ENCODE measurements at regions not wholly inside any gene's neighbourhood (a gene's known extent, or its start where the extent isn't known, plus 50 kb on each side); places are given as distances from the start of the nearest gene placed in this dataset.

DNA sequence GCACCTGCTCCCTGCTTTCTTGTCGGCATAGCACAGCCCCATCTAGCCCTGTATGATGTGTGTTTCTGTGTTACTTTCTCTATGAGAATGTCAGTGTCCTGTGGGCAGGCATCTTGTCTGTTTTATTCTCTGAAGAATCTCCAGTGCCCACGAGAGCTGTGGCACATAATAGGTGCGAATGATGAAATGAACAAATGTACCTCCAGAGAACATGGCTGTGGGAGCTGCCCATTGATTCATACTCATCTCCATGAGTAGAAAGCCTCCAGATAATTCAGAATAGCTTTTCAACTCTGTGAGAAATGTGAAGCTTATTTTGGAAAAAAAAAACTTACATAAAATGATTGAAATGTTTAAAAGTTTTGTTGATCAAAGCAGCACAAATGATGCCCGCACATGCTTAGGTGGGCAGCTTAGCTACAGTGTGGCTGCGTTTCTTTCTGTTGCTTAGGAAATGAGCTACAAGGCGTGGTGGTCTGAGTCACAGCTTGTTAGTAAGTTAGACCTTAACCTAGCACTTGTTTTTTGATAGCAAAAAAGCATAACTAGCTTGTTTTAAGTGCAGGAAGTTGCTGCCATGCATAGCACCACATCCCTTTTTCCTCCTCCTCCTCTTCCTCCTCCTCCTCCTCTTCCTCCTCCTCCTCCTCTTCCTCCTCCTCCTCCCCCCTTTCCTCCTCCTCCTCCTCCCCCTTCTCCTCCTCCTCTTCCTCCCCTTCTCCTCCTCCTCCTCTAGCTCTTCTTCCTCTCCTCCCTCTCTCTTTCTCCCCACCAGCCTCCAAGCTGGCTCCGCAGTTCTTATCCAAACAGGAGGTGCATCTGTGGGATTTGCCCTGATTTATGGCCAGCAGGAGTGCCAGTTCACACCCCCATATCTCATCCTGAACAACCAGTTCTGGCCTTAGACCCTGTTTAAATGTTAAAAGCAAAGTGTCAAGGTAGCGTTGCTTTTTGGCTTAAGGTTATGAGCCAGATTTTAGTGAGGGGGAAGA, 221.5 kb downstream of the IRF8 start:
- DNase-seq, result no peak

DNA sequence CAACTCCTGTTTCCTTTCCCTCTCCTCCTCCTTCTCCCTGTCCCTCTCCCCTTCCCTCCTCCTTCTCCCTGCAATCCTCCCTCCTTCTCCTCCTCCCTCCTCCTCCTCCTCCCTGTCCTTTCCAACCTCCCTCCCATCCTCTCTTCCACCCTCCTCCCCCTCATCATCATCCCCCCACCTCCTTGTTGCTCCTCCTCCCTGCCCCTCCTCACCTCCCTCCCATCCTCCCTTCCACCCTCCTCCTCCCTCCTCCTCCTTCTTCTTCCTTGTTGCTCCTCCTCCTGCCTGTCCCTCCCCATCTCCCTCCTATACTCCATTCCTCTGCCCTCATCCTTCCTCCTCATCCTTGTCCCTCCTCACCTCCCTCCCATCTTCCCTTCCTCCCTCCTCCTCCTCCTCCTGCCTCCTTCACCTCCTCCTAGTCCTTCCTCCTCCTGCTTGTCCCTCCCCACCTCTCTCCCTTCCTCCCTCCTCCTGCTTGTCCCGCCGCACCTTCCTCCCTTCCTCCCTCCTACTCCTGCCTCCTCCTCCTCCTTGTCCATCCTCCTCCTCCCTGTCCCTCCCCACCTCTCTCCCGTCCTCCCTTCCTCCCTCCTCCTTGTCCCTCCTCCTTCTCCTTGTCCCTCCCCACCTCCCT, 222.5 kb downstream of the IRF8 start:
- DNase-seq, result no peak

DNA sequence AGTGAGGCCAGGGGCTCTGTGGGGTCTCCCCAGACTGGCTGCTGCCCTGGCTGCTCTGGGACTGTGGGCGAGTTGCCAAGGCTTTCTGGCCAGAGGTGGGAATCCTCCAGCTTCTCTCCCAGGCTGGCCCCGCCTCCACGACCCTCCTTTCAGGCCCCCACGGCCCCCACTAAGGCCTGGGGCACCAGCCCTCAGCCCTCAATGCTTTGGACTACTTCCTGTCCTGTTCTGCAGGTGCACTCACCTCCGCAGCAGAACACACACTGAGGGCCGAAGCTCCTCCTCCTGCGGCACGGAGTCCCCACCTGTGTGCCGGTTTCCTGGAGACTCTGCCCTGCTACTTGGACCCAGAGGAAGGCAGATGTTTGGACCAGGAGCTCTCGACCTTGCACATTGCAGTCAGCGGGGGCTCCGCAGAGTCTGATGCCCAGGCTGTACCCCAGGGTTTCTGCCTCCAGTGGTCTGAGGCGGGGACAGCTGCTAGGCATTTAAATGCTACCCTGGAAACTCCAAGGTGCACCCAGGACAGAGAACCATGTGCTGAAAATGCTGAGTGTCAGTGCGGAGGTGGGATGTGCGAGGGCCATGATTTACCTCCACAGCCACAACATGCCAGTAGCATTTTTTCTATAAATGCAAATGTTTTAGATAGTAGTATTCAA, 223.8 kb downstream of the IRF8 start:
- DNase-seq, result no peak

DNA sequence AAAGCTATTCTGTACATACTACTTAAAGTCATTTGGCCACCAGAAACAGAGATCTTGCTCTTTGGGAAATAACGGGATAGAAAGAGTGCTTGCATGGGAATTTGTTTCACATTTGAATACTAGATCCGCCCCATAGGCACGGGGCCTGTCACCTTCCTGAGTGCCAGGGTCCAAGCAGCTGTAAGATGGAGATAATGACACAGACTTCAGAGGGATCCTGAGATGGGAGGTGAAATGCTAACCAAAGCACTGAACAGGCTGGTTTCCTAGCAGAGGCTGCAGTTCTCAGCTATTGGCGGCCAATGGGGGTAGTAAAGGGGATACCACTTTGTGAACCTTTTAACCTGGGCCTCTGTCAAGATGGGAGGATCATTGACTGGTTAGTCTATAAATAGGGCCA, 225.4 kb downstream of the IRF8 start:
- no peak for DNase-seq

DNA sequence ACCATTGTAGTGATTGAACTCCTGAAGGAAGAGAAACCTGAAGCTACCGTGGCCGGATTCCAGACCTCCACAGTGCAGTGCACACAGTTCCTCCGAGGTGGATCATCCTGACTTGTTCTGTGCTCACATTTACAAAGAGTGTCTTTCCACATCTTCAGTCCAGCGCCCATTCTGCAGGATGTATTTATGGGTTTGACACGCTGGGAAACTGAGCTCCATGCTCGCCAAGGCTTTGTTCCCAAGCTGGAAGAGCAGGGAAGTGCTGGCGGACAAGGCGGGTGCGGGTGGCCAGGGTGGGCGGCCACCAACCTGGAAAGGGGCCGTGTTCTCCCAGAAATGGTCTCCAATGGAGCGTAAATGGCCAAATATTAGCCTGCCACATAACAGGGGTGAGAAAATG, 227.9 kb downstream of the IRF8 start:
- DNase-seq, result no peak

DNA sequence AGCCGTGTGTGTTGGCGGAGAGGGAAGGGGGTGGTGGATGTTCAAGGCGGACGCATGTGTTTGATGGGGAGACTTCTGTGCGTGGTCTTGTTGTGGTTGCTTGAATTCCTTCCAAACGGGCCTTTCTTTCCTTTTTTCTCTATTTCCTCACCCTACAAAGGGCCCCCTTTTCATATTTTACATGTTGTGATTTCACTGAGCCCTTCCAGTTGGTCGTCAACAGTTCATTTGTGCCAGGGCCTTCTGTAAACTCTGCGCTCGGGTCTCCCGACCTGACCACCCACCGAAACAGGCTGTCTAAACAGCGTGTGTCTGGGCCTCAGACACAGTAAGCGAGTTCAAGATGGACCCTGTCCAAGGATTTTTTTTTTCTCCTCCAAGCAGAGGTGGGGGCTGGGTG, 228.4 kb downstream of the IRF8 start:
- no peak for DNase-seq

DNA sequence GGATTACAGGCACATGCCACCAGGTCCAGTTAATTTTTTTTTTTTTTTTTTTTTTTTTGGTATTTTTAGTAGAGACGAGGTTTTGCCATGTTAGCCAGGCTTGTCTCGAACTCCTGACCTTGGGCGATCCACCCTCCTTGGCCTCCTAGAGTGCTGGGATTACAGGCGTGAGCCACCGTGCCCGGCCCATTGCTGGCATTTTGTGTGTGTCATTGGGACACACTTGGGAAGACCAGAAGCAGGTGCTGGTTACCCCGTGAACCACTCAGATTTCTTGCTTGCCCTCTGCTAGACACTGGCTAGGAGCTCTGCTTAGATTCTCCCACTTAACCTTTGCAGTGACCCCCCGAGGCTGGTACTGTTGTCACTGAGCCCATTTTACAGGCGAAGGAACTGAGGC, 229.3 kb downstream of the IRF8 start:
- DNase-seq, result no peak

DNA sequence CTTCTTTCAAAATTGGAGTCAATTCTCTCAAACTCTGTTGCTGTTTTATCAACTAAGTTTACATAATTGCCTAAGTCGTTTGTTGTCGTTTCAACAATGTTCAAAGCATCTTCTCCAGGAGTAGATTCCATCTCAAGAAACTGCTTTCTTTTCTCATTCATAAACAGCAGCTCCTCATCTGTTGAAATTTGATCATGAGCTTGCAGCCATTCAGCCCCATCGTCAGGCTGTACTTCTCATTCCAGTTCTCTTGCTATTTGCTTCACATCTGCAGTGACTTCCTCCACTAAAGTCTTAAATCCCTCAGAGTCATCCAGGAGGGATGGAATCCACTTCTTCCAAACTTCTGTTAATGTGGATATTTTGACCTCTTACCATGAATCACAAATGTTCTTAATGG, 230.6 kb downstream of the IRF8 start:
- no peak for DNase-seq

DNA sequence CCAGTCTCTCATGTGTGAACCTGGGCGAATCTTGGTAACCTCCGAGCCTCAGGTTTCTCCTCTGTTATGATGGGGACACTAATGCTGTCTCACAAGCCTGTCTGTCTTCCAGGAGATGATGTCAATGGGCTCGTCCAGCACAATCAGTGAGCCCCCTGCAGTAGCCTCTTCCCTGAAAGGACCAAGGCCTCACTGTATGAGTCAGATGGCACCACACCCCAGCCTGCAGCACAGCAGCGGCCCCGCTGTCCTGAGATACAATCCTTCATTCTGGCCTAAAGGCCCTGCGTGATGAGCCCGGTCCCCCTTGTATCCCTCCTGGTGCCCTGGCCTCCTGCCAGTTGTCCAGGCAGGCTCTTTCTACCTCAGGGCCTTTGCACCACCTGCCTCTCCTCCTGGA, 234.4 kb downstream of the IRF8 start:
- no peak for DNase-seq

DNA sequence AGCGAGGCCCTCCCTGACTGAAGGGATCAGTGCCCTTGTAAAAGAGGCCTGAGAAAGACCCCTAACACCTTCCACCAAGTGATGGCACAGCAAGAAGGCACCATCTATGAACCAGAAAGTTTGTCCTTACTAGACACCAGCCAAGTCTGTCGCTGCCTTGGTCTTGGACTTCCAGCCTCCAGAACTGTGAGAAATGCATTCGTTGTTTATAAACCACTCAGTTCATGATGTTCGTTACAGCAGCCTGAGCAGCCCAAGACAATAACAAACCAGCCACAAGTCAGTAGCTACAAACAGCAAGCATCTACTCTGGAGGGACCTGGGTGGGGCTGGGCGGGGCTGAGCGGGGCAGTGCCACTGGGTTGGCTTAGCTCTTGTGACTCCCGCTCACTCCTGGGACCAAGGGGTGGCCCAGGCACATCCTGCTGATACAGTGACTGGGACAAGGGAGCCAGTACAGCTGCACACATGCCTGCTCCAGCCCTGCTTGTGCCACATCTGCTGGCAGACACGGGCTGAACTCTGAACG, 234.9 kb downstream of the IRF8 start:
- DNase-seq, result no peak

DNA sequence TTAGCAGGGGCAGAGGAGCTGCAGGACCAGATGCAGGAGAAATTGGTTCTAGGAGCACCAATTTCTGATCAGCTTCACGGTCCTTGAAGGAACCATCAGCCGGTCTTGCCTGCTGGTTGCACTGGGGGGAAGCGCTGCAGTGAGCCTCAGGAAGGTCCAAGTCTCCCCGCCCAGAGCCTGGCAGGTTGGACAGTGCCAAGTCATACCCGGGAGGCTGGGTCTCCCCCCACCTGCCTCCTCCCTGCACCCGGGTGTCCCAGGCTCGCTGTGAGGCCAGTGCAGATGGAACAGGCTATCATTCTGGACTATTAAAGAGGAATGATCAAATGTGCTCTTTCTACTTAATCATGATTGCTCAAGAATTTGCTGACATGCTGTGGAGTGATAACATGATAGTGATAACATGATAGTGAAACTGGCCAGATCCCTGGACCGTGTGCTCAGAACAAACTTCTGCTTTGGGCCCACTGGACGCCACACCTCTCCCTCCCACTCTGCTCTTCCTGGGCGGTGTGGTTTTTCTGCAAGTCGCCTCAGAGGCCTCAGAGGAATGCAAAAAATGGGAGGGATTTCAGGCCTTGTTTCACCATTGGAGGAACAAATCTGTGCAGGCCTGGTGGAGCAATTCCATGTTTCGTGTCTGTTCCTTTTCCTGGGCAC, 236.0 kb downstream of the IRF8 start:
- no peak for DNase-seq

DNA sequence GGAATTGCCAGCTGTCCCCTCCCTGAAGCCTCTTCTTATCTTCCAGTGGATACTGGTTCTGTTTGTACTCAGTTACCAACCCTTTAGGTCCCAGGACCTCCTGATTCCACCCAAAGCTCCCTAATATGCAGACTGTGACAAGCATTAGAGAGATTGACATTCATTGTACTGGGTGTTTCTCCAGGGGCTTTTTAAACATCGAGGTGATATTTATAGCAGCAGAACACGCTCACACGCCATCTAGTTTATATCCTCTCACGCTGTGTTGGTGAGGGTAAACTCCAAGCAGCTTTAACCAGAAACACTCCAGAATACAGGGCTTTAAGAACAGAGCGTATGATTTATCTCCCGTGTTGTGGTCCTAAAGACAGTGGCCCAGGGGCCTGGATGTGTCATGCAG, 238.4 kb downstream of the IRF8 start:
- DNase-seq, result no peak

DNA sequence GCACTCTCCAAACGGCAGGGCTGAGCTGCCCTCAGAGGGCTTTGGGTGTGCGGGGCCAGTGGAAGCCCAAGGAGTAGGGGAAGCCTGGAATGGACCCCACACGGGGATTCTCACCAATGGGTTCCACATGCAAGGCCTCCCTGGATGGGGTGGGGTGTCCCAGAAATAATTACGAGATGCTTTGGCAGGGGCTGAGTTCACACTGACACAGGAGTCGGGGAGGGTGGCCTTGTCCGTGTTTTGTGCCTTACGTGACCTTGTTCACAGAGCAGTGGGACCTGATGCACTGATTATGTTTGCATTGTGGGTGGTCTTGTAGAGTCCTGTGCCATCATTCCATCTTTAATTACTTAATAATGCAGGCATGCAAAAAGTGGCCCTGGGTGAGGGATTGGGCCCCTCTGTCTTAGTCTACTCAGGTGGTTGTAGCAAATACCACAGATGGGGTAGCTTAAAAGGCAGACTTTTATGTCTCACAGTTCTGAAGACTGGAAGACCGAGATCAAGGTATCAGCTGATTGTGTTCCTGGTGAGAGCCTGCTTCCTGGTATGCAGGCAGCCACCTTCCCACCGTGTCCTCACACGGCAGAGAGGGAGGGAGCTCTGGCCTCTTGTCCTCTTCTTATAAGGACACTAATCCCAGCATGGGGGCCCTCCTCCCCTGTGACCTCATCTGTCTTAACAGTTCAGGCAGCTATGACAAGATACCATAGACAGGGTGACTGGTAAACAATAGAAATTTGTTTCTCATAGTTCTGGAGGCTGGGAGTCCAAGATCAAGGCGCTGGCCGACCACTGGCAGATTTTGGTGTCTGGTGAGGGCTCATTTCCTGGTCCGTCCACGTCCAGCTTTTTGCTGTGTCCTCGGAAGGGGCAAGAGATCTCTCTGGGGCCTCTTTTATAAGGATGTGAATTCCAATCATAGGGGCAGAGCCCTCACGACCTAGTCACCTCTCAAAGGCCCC, 239.4 kb downstream of the IRF8 start:
- no peak for DNase-seq

DNA sequence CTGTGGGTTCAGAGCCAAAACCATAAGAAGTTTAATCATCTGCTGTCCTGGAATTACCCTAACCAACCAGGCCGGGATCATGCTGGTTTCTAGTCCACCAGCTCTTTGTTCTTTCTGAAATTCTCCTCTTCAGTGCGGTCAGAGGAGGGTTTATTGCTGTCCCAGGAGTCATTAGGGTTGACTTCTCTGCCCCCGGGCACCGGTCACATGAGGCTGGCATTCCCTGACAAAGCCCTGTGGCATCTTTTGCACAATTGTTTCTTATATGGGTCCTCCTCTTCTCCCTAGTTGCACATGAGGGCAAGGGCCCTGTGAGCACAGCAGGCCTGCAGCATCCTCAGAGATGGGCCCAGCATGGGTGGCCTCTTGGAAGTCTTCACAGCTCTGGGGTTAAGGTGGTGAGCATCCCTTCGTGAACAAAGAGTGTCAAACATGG, 243.9 kb downstream of the IRF8 start:
- no peak for DNase-seq

DNA sequence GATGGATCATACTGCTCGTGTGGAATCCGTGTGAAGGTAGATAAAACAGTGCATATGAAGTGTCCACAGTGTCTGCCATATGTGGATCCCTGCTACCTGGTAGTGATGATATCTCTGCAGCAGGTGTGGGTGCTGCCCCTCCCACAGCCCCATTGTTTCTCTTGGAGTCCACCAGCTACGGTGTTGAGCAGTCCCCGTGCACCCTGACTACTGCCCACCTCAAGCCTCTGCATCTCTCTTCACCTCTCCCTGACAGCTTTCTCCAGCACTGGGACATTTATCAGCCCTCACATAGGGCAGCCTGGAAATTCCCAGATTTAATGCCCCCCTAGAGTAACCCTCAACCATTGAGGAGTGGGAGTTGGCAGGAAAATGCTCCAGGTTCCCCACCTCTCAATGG, 244.7 kb downstream of the IRF8 start:
- no peak for DNase-seq

DNA sequence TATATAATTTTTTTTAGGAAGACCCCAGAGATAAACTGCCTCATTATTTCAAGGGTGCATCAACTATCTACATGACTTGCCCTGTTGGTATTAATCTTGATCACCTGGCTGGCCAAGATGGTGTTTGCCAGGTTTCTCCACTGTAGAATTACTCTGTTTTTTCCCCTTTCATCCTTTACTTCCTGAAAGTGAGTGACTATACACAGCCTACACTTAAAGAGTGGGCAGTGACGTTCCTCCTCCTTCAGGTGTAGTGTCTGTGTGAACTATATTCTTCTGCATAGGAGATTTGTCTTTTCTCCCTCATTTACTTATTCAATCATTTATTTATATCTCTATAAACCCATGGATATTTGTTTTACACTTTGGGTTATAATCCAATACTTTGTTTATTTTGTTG, 246.7 kb downstream of the IRF8 start:
- DNase-seq, result no peak

DNA sequence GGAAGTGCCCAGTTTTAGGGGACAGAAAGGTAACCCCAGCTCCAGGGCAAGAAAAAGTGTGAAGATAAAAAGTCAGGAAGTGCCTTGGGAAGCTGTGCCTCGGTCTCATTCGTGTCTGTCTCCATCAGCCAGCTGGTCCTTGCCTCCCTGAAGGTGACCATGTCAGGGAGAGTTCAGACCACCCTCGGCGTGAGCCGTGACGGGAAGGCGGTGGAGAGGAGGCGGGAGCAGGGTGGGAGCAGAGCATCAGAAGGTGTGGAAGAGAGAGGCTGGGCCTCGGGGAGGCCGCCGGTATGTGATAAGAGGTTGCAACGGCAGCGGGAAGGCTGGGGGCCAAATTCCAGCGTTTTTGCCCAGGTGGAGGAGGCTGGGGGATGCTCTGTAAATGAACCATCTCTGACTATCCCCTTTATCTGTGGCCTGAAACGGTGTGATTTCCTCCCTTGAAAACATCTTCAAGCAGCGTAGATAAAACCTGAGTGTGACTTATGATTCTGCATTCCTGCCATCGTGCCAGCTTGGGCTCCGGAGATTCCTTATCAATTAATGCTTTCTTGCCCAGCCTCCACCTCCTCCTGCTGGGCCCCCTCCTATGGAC, 251.8 kb downstream of the IRF8 start:
- no peak for DNase-seq

DNA sequence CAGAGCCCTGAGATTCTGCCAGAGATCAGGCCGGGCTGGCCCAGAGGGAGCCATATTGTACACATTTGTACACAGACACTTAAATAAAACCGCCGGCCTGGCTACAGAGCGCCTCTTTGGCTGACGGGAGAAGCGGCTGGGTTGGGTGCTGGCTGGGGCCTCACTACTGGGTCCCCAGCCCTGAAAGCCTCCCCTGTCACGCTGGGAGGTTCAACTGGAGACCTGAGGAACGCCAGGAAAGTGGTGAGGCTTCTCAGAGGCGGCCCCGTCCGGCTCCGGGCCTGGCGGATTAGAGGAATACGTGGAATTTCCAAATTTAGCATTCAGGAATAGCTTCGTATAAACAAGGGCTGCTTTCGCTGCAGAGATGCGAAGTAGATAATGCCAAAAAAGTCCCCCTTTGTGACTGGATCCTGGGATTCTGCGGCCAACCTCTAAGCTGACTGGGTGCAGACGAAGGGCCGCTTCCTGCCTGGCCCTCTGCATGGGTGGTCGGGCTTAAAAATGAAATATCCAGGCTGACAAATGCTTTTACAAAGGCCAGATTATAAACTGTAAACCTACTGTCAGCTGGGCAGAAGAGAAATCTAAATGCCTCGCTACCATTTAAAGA, 252.4 kb downstream of the IRF8 start:
- DNase-seq, result no peak

DNA sequence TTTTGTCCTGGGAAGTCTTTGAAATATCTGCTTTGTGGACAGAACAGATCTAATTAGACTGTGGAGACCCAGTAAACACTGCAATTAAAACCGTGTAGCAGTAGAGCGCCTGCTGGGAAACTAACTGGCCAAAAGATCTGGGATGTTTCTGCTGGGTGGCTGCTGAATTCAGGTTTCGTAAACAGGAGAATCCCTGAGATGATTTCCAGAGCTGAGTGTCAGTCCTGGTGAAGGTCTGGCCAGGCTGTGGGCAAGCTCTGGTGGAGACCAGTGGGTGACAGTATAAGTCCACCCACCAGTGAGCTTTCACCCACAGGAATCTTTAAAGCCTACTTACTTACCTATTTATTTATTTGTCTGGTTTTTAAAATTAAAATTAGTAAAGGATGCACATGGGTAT, 257.2 kb downstream of the IRF8 start:
- DNase-seq, result no peak

DNA sequence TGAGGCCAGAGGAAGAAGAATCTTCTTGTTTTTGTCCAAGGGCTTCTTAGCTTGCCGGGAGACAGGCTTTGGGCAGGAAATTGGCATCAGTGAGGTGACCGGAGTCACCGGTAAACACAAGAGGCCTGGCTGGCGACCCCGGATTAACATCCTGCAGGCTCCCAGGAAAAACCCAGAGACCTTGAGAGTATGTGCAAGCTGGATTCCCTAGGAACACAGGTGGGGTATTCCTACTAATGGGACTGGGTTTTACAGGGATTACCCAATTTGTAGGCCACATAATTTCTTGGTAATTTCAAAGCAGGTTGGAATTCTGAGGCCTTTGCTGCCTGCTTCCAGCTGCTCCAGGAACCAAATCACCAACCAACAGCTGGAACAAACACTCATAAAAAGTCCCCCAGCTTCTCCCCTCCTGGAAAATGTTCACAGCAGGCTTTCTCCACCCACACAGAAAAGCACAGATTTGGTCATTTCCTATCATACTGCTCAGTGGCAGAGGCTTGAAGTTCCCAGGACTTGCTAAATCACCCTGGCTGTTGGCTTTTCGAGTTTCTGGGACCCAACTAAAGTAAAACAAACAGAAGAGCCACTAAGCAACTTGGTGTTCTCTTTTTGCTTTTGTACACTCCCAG, 258.8 kb downstream of the IRF8 start:
- DNase-seq, result no peak

All from occipital lobe (tissue), 1 donor.